A549 (cell line): ENCODE measurements at regions not wholly inside any gene's neighbourhood (a gene's known extent, or its start where the extent isn't known, plus 50 kb on each side); places are given as distances from the start of the nearest gene placed in this dataset.

Source experiments
- ATAC-seq, 2 experiments: fragments of 200-7000 bp in 1 of 2; fragments of >200 bp in 1 of 2; cut with Nextera tagmentation in 1 of 2; cut with Tn5 transposase in 1 of 2; 3 replicates each; pipeline versions ENCODE4 v1.8.0 to v1.9.1; 2018 to 2020; ENCODE audit warnings: mild to moderate bottlenecking in 1 of 2, moderate library complexity in 1 of 2
- CTCF ChIA-PET: fragments of 300-600 bp; sonication (Branson Sonifier 250); formaldehyde crosslinking; extraction: SDS; loops from one replicate; lab custom pipeline; 2021; ENCODE audit warnings: antibody characterized with exemption, inconsistent platforms; lab: Yijun Ruan, JAX
- POLR2A ChIA-PET: fragments of 350-600 bp; formaldehyde crosslinking; extraction: SDS; loops from one replicate; lab custom pipeline; 2021; ENCODE audit warnings: antibody characterized with exemption, inconsistent platforms; lab: Yijun Ruan, JAX
- DNase-seq, 2 experiments: peaks; one replicate each; pipeline versions ENCODE4 v3.0.0 to v3.0.0-alpha.2; 2011 to 2016; ENCODE audit warnings: low read depth in 1 of 2, low spot score in 1 of 2
- FAIRE-seq: peaks from 2 replicates; lab custom pipeline; 2011; peaks lifted over from hg19 to GRCh38; lab: Jason Lieb, UNC
- H3K27ac ChIP-seq, 2 experiments: fragments of >200 bp; sonication (Bioruptor Twin); formaldehyde crosslinking; 3 replicates each; pipeline ENCODE4 v1.5.1; 2016 to 2017
- H3K4me1 ChIP-seq: fragments of >200 bp; sonication (Bioruptor Twin); formaldehyde crosslinking; 3 replicates; pipeline ENCODE4 v1.6.1; 2016
- H3K4me2 ChIP-seq: fragments of >200 bp; sonication (Bioruptor Twin); formaldehyde crosslinking; 3 replicates; pipeline ENCODE4 v1.6.1; 2016
- H3K4me3 ChIP-seq: fragments of >200 bp; sonication (Bioruptor Twin); formaldehyde crosslinking; 3 replicates; pipeline ENCODE4 v1.5.1; 2016
- H3K9me3 ChIP-seq: fragments of >200 bp; sonication (Bioruptor Twin); formaldehyde crosslinking; 3 replicates; pipeline ENCODE4 v1.6.1; 2016
- CEBPB ChIP-seq, 2 experiments: fragments of >200 bp in 1 of 2; sonication (Bioruptor Twin) in 1 of 2; formaldehyde crosslinking in 1 of 2; IDR thresholded peaks; 2 replicates each; pipeline ENCODE4 v1.6.1; 2012 to 2016
- EP300 ChIP-seq, 2 experiments: fragments of >200 bp; sonication (Bioruptor Twin); formaldehyde crosslinking; IDR thresholded peaks; 2 replicates in 1 of 2; 3 replicates in 1 of 2; pipeline ENCODE4 v1.6.1; 2016 to 2017
- FOSL2 ChIP-seq, 2 experiments: fragments of 450-650 bp in 1 of 2; fragments of >200 bp in 1 of 2; sonication (Bioruptor Twin) in 1 of 2; formaldehyde crosslinking; IDR thresholded peaks; 2 replicates each; pipeline versions ENCODE4 v1.5.0 to v1.6.1; 2016 to 2020; ENCODE audit warnings: mild to moderate bottlenecking in 1 of 2, moderate library complexity in 1 of 2
- FOXS1 ChIP-seq: fragments of 250-450 bp; sonication (Bioruptor Pico); IDR thresholded peaks from 2 replicates; pipeline ENCODE4 v1.5.0; 2020; ENCODE audit warnings: mild to moderate bottlenecking, moderate library complexity
- GATA3 ChIP-seq: IDR thresholded peaks from 2 replicates; pipeline ENCODE4 v1.6.1; 2012; ENCODE audit warnings: borderline replicate concordance
- HOXB5 ChIP-seq: fragments of 250-450 bp; sonication (Bioruptor Pico); IDR thresholded peaks from 2 replicates; pipeline ENCODE4 v1.5.0; 2020; ENCODE audit warnings: mild to moderate bottlenecking, moderate library complexity
- JUN ChIP-seq, 2 experiments: fragments of >200 bp; sonication (Bioruptor Twin); formaldehyde crosslinking; IDR thresholded peaks; 2 replicates in 1 of 2; 3 replicates in 1 of 2; pipeline ENCODE4 v1.6.1; 2016 to 2017
- JUNB ChIP-seq: fragments of >200 bp; sonication (Bioruptor Twin); formaldehyde crosslinking; IDR thresholded peaks from 2 replicates; pipeline ENCODE4 v1.6.1; 2016
- KDM5A ChIP-seq: fragments of 200-600 bp; sonication (generic); IDR thresholded peaks from 2 replicates; pipeline ENCODE4 v1.6.1; 2016; ENCODE audit warnings: antibody characterized with exemption, mild to moderate bottlenecking
- MAFK ChIP-seq: fragments of 450-650 bp; IDR thresholded peaks from 2 replicates; pipeline ENCODE4 v1.6.1; 2014; ENCODE audit not compliant: partially characterized antibody
- NPAS2 ChIP-seq: fragments of 250-450 bp; sonication (Bioruptor Pico); IDR thresholded peaks from 2 replicates; pipeline ENCODE4 v1.8.0; 2022; ENCODE audit warnings: mild to moderate bottlenecking, moderate library complexity, borderline replicate concordance
- NR3C1 ChIP-seq: fragments of >200 bp; sonication (Bioruptor Twin); formaldehyde crosslinking; IDR thresholded peaks from 3 replicates; pipeline ENCODE4 v1.6.1; 2017
- RAD21 ChIP-seq, 2 experiments: fragments of >200 bp in 1 of 2; sonication (Bioruptor Twin) in 1 of 2; formaldehyde crosslinking in 1 of 2; IDR thresholded peaks in 1 of 2; conservative IDR thresholded peaks in 1 of 2; 2 replicates in 1 of 2; 3 replicates in 1 of 2; pipeline ENCODE4 v1.6.1; 2012 to 2018; ENCODE audit warnings: inconsistent platforms in 1 of 2
- RARB ChIP-seq: fragments of 250-450 bp; sonication (Bioruptor Pico); IDR thresholded peaks from 2 replicates; pipeline ENCODE4 v1.8.0; 2021; ENCODE audit warnings: mild to moderate bottlenecking, moderate library complexity
- SMC3 ChIP-seq: fragments of >200 bp; sonication (Bioruptor Twin); formaldehyde crosslinking; IDR thresholded peaks from 3 replicates; pipeline ENCODE4 v1.6.1; 2018; ENCODE audit warnings: inconsistent platforms
- TP53 ChIP-seq: fragments of 250-450 bp; sonication (Bioruptor Pico); IDR thresholded peaks from 2 replicates; pipeline ENCODE4 v1.5.0; 2021; ENCODE audit warnings: mild to moderate bottlenecking, moderate library complexity
- ZC3H11A ChIP-seq: fragments of 450-650 bp; IDR thresholded peaks from 2 replicates; pipeline ENCODE4 v1.6.1; 2014; ENCODE audit warnings: antibody characterized with exemption, mild to moderate bottlenecking
- ZNF302 ChIP-seq: fragments of 250-450 bp; sonication (Bioruptor Pico); IDR thresholded peaks from 2 replicates; pipeline ENCODE4 v1.9.0; 2021; ENCODE audit warnings: inconsistent platforms, mild to moderate bottlenecking, moderate library complexity
- WGBS: methylation state at CpG from one replicate; pipeline ENCODE4 v1.1.6; 2017; ENCODE audit errors: missing lambda C conversion rate; 5-methylcytosine and 5-hydroxymethylcytosine counted together
- TF ChIP-seq, protein P1 (sequence below): IDR thresholded peaks from 2 replicates; pipeline ENCODE4 v1.6.1; 2012
- TF ChIP-seq, protein P2 (sequence below): IDR thresholded peaks from 2 replicates; pipeline ENCODE4 v1.6.1; 2012; ENCODE audit warnings: low read depth, borderline replicate concordance
- TF ChIP-seq, protein P3 (sequence below): fragments of 200-600 bp; sonication (generic); IDR thresholded peaks from 2 replicates; pipeline ENCODE4 v1.6.1; 2016; ENCODE audit warnings: antibody characterized with exemption, mild to moderate bottlenecking, moderate library complexity
- TF ChIP-seq, protein P4 (sequence below): IDR thresholded peaks from 2 replicates; pipeline ENCODE4 v1.6.1; 2012

DNA sequence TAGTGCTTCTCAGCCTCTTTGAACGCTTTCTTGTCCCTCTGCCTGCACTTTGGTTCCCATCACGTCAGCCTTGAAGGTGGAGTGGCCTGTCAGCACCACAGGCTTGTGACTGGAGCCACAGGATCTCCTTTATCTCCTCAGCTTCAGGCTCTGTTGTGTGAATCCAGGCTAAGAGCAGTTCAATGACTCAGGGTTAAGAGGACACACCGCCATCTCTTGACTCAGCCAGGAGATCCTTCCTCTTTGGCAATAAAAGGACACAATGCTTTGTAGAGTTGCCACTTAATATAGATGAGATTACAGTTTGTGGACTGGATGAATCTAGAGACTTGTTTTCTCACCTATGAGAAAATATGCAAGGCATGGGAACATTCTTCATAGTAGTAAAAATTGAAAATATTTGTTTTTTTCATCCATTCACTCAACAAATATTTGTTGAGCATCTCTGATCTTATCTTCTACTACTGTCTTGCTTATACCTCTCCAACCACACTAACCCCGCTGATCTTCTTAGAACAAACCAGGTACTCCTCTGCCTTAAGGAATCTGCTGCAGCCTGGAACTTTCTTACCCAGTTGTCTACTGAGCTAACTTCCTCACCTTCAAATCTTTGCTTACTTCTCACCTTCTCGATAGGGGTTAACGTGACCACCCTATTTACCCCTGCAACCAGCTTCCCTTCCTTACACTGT, 62.3 kb downstream of the UCHL1 start:
- ChIA-PET CTCF (interaction anchor here (0.5 to 2.3 kb wide), 4 partner anchors 16 to 281 kb away, joined by 3 to 9 read pairs (median 6); no protein-coding TSS in a partner anchor), POLR2A (interaction anchor here (1.2 to 1.9 kb wide), 3 partner anchors 39 to 206 kb away, joined by 3 to 7 read pairs (median 6); partner anchors contain the start of gene UCHL1)
- H3K4me1 ChIP-seq, result peaks cover 32% of the 10 kb centered on the region

DNA sequence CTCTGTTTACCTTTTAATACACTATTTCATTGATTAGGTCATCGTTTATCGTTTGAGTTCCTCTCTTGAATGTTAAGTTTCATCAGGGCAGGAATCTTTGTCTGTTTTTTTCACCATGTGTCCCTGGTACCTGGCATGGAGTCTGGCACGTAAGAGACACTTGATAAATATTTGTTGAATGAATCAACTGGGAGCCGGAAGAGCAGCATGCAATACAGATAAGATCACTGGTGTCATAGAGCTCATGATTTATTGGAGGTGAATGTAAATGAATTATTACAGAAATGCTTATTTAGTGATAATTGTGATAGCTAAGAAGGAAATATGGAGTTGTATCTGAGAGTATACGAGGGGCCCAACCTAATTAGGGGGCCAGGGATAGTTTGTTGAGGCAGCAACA, 62.8 kb downstream of the UCHL1 start:
- TF ChIP-seq, protein P1, sequence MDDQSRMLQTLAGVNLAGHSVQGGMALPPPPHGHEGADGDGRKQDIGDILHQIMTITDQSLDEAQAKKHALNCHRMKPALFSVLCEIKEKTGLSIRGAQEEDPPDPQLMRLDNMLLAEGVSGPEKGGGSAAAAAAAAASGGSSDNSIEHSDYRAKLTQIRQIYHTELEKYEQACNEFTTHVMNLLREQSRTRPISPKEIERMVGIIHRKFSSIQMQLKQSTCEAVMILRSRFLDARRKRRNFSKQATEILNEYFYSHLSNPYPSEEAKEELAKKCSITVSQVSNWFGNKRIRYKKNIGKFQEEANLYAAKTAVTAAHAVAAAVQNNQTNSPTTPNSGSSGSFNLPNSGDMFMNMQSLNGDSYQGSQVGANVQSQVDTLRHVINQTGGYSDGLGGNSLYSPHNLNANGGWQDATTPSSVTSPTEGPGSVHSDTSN, result peak; percentile 74
- TF ChIP-seq ZC3H11A (no peak), MAFK (peak; percentile 60), NR3C1 (no peak), FOXS1 (CRISPR knock-in tag) (no peak), ZNF302 (no peak), JUNB (peak; percentile 72), RAD21 (conservative IDR thresholded peaks at IDR 0.05 in 1 of 2, IDR thresholded peaks at IDR 0.05 in 1 of 2) (0 out of 5 replicates have a peak, but pooled peaks of 1 of the 2 experiments have one; percentile 9), HOXB5 (CRISPR knock-in tag) (peak; percentile 85; the same call in 1 of the 2 replicates), KDM5A (no peak), GATA3 (peak; percentile 98), FOSL2 (IDR thresholded peaks at IDR 0.05) (peak; percentile 47; the same call in 1 of the 2 replicates), FOSL2 (CRISPR knock-in tag; IDR thresholded peaks at IDR 0.05) (peak; percentile 82), RARB (CRISPR knock-in tag) (no peak), CEBPB (IDR thresholded peaks at IDR 0.05) (peak in 1 of 2 experiments; percentile 50; a peak in 1 of 4 replicates), TP53 (no peak), NPAS2 (CRISPR knock-in tag) (no peak), JUN (IDR thresholded peaks at IDR 0.05) (peak in 1 of 2 experiments; percentile 44; a peak in 1 of 5 replicates), EP300 (IDR thresholded peaks at IDR 0.05) (peak; percentile 70 to 73; a peak in 4 of 5 replicates)
- TF ChIP-seq, protein P2, sequence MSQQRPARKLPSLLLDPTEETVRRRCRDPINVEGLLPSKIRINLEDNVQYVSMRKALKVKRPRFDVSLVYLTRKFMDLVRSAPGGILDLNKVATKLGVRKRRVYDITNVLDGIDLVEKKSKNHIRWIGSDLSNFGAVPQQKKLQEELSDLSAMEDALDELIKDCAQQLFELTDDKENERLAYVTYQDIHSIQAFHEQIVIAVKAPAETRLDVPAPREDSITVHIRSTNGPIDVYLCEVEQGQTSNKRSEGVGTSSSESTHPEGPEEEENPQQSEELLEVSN, result peak; percentile 17; the same call in 1 of the 2 replicates
- TF ChIP-seq, protein P3, sequence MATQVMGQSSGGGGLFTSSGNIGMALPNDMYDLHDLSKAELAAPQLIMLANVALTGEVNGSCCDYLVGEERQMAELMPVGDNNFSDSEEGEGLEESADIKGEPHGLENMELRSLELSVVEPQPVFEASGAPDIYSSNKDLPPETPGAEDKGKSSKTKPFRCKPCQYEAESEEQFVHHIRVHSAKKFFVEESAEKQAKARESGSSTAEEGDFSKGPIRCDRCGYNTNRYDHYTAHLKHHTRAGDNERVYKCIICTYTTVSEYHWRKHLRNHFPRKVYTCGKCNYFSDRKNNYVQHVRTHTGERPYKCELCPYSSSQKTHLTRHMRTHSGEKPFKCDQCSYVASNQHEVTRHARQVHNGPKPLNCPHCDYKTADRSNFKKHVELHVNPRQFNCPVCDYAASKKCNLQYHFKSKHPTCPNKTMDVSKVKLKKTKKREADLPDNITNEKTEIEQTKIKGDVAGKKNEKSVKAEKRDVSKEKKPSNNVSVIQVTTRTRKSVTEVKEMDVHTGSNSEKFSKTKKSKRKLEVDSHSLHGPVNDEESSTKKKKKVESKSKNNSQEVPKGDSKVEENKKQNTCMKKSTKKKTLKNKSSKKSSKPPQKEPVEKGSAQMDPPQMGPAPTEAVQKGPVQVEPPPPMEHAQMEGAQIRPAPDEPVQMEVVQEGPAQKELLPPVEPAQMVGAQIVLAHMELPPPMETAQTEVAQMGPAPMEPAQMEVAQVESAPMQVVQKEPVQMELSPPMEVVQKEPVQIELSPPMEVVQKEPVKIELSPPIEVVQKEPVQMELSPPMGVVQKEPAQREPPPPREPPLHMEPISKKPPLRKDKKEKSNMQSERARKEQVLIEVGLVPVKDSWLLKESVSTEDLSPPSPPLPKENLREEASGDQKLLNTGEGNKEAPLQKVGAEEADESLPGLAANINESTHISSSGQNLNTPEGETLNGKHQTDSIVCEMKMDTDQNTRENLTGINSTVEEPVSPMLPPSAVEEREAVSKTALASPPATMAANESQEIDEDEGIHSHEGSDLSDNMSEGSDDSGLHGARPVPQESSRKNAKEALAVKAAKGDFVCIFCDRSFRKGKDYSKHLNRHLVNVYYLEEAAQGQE, result no peak
- TF ChIP-seq, protein P4, sequence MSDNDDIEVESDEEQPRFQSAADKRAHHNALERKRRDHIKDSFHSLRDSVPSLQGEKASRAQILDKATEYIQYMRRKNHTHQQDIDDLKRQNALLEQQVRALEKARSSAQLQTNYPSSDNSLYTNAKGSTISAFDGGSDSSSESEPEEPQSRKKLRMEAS, result peak; percentile 68
- H3K27ac ChIP-seq, result peak overlapping the region; percentile 83 to 89
- FAIRE-seq, result no peak
- DNase-seq, result peak; percentile 29 to 86
- H3K9me3 ChIP-seq, result peaks cover 11% of the 10 kb centered on the region; the same call in 1 of the 3 replicates
- ATAC-seq, result peak; percentile 84 to 91
- POLR2A ChIA-PET, result interaction anchor here (1.2 to 1.9 kb wide), 3 partner anchors 39 to 206 kb away, joined by 3 to 7 read pairs (median 6); partner anchors contain the start of gene UCHL1
- peak overlapping the region; percentile 70 for H3K4me2 ChIP-seq
- H3K4me1 ChIP-seq, result peaks cover 32% of the 10 kb centered on the region
- no peak overlapping the region for H3K4me3 ChIP-seq
- WGBS, result 2% methylated on average over 5 of the region's 5 CpGs
- CTCF ChIA-PET, result interaction anchor here (0.5 to 2.3 kb wide), 4 partner anchors 15 to 280 kb away, joined by 3 to 9 read pairs (median 6); no protein-coding TSS in a partner anchor

More for the DNA sequence above, 62.3 kb downstream of the UCHL1 start:
- Histone ChIP-seq H3K9me3 (peaks cover 11% of the 10 kb centered on the region; the same call in 1 of the 3 replicates), H3K27ac (peak overlapping the region; percentile 83 to 89), H3K4me2 (peak overlapping the region; percentile 70)
- FAIRE-seq (no peak), ATAC-seq (peak; percentile 89 to 93)
- 9% methylated on average over 6 of the region's 6 CpGs for WGBS
- peak; percentile 53 for TF ChIP-seq MAFK
- peak; percentile 49; the same call in 1 of the 2 replicates for TF ChIP-seq GATA3
- TF ChIP-seq CEBPB (IDR thresholded peaks at IDR 0.05), result peak in 1 of 2 experiments; percentile 25; a peak in 1 of 4 replicates
- TF ChIP-seq SMC3, result no peak
- TF ChIP-seq EP300 (IDR thresholded peaks at IDR 0.05), result no peak
- TF ChIP-seq, all 56 proteins: peak for 3
- no peak overlapping the region for H3K4me3 ChIP-seq
- DNase-seq, result peak; percentile 29 to 80
